Osteocyte (in vitro differentiated cells): ENCODE measurements at regions not wholly inside any gene's neighbourhood (a gene's known extent, or its start where the extent isn't known, plus 50 kb on each side); places are given as distances from the start of the nearest gene placed in this dataset.

Experiments
- DNase-seq: peaks from one replicate; pipeline ENCODE4 v3.0.0; 2021; ENCODE audit warnings: mixed read lengths; ENCODE audit not compliant: unreplicated experiment; ENCODE audit errors: extremely low spot score
- H3K27ac Mint-ChIP-seq: one replicate; pipeline ENCODE4 v1.8.0; 2021; ENCODE audit warnings: mild to moderate bottlenecking, mixed read lengths; ENCODE audit not compliant: unreplicated experiment
- H3K27me3 Mint-ChIP-seq: one replicate; pipeline ENCODE4 v1.8.0; 2021; ENCODE audit warnings: mixed read lengths; ENCODE audit not compliant: unreplicated experiment
- H3K36me3 Mint-ChIP-seq: one replicate; pipeline ENCODE4 v1.8.0; 2021; ENCODE audit warnings: mixed read lengths; ENCODE audit not compliant: unreplicated experiment
- H3K4me1 Mint-ChIP-seq: one replicate; pipeline ENCODE4 v1.8.0; 2021; ENCODE audit warnings: mixed read lengths; ENCODE audit not compliant: unreplicated experiment
- H3K4me3 Mint-ChIP-seq: one replicate; pipeline ENCODE4 v1.8.0; 2021; ENCODE audit warnings: mild to moderate bottlenecking, moderate library complexity, mixed read lengths; ENCODE audit not compliant: unreplicated experiment
- H3K9me3 Mint-ChIP-seq: one replicate; pipeline ENCODE4 v1.8.0; 2021; ENCODE audit warnings: mixed read lengths; ENCODE audit not compliant: unreplicated experiment
- CTCF ChIP-seq: fragments of 200-600 bp; sonication (generic); IDR thresholded peaks from 2 replicates; pipeline ENCODE4 v1.5.0; 2021; ENCODE audit warnings: antibody characterized with exemption, mild to moderate bottlenecking, moderate library complexity

DNA sequence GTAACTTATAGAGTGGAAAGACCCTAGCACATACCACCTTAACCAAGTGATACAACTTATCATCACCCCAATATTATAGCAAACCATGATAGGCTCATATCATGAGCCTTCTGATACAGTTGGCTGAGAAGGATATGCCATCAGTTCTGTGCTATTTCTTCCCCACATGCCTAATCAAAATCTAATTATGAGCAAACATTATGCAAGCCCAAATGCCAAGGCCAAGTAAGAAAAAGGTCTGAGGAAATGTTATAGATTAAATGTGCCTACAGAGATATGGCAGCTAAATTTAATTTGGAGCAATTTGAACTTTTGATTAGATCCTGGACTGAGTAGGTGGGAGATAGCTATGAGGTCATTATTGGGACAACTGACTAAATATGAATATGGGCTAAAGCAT is 225.9 kb upstream of the PMFBP1 start:
- peaks cover 21% of the 10 kb centered on the region for H3K9me3 Mint-ChIP-seq
- peaks cover 7% of the 10 kb centered on the region for H3K4me1 Mint-ChIP-seq
- H3K4me3 Mint-ChIP-seq, result no peak overlapping the region
- DNase-seq, result no peak
- TF ChIP-seq CTCF, result no peak
- H3K27ac Mint-ChIP-seq, result no peak overlapping the region
- H3K36me3 Mint-ChIP-seq, result peaks cover 8% of the 10 kb centered on the region
- no peaks in the 10 kb centered on the region for H3K27me3 Mint-ChIP-seq

DNA sequence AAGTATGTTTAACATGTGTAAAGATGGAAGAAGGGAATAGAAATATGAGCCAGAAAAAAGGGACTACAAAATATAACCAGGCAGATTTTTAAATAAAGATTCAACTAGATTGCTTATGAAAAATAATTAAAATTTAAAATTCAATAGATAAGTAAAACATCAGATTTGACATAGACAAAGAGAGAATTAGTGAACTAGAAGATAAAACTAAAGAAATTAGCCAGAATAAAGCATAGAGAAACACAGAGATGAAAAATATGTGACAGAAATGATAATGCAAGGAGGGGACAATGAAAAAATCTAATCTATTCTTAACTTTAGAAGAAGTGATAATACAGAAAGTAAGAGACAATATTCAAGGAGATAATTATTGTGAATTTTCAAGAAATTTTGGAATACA is 222.6 kb upstream of the PMFBP1 start:
- Mint-ChIP-seq H3K9me3 (peaks cover 25% of the 10 kb centered on the region), H3K27ac (no peak overlapping the region), H3K4me3 (no peak overlapping the region), H3K27me3 (no peaks in the 10 kb centered on the region), H3K36me3 (peaks cover 8% of the 10 kb centered on the region), H3K4me1 (no peaks in the 10 kb centered on the region)
- DNase-seq, result no peak
- TF ChIP-seq CTCF, result no peak

DNA sequence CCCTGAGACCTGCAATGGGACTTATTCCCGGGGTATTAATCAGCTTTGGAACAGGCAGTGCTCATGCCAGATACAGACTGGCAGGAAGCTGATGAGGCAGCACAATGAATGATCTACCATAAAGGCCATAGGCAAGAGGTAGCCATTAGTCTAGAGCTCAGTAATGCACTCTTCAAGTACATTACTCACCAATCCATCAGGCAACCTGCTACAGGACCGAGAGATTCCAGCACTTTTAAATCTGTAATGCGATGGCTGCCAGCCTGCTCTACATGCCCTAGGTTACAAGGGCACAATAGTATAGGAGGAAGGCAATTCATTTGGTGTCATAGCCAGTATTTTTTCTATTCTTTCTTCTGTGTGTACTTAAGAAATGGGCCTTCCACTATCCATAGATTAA is 217.8 kb upstream of the PMFBP1 start:
- Mint-ChIP-seq H3K4me1 (no peaks in the 10 kb centered on the region), H3K27me3 (no peaks in the 10 kb centered on the region), H3K36me3 (peaks cover 29% of the 10 kb centered on the region), H3K9me3 (peaks cover 49% of the 10 kb centered on the region), H3K4me3 (no peak overlapping the region), H3K27ac (no peak overlapping the region)
- TF ChIP-seq CTCF, result no peak
- DNase-seq, result no peak

GRCh38 chr16:72388007-72388406 is 216.1 kb upstream of the PMFBP1 start:
- peaks cover 42% of the 10 kb centered on the region for H3K9me3 Mint-ChIP-seq
- no peak for TF ChIP-seq CTCF
- H3K4me3 Mint-ChIP-seq, result no peak overlapping the region
- H3K27me3 Mint-ChIP-seq, result no peaks in the 10 kb centered on the region
- no peak overlapping the region for H3K27ac Mint-ChIP-seq
- no peaks in the 10 kb centered on the region for H3K4me1 Mint-ChIP-seq
- DNase-seq, result no peak
- H3K36me3 Mint-ChIP-seq, result peaks cover 27% of the 10 kb centered on the region

DNA sequence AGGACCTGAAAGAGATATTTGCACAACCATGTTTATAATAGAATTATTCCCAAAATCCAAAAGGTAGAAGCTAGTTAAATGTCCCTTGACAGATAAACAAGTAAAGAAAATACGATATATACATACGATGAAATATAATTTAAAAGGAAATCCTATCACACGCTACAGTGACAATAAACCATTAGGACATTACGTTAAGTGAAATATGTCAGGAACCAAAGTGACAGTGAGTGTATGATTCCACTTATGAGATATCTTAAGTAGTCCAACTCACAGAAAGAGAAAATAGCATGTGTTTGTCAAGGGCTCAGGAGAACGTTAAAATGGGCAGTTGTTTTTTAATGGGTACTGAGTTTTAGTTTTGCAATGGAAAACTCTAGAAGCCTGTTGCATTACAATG is 212.7 kb upstream of the PMFBP1 start:
- Mint-ChIP-seq H3K36me3 (peaks cover 39% of the 10 kb centered on the region), H3K27ac (no peak overlapping the region), H3K4me1 (no peaks in the 10 kb centered on the region), H3K9me3 (peaks cover 60% of the 10 kb centered on the region), H3K27me3 (no peaks in the 10 kb centered on the region), H3K4me3 (no peak overlapping the region)
- TF ChIP-seq CTCF, result no peak
- DNase-seq, result no peak
